ENCODE measurements at regions not wholly inside any gene's neighbourhood (a gene's known extent, or its start where the extent isn't known, plus 50 kb on each side); places are given as distances from the start of the nearest gene placed in this dataset.

DNA sequence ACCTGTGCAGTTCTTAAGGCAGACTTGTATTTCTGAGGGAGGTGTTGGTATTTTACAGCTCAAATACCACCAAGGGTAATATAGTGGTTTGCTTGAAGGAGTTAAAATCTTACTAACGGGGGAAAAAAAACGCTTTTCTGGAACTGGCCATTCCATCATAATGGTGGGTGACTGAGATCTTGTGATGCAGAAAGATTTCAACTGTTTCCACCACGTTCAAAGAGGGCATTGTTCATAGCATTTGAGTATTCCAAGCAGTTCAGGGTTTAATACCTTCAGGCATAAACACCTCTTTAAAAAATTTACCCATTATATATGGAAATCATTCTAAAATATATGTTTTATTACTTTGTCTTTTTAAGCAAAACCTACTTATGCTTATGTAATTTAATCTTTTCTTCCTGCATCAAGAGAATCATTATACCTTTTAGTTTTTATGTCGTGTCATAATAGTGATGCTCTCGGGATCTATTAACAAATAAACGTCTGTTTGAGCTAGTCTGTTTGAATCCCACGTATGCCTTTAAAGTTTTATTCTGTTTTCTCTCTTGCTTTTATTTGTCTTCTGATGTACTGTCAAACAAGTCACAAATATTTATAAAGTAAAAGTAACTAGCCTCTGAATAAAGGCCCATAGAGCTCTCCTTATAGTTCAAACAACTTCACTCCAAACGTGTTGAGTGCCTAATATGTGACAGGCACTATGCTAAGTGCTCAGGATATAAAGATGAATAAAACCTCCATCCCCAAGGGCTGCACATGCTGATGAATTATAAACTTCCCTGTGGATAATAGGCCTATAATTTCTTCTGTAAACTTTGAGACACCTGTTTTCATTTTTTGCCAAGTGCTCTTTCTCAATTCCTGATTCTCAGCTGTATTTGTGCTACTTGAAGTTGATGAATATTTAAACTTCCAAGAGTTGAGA, 298.8 kb upstream of the FERMT1 start:
- H3K79me2 ChIP-seq (ENCODE audit: insufficient read depth, low read length) = no peaks in the 10 kb centered on the region
- H3K9me3 ChIP-seq (replicated peaks in 1 of 2; ENCODE audit: control insufficient read depth in 1 of 2, insufficient read depth in 1 of 2, low read length in 2 of 2) = no peaks in the 10 kb centered on the region
- no peaks in the 10 kb centered on the region for H3K36me3 ChIP-seq (replicated peaks in 1 of 2; ENCODE audit: control insufficient read depth in 1 of 2, insufficient read depth in 2 of 2, low read length in 2 of 2)
- intact Hi-C loops (cut with micrococcal nuclease) = no loop called here
- H3K9ac ChIP-seq (ENCODE audit: insufficient read depth, low read length, poor library complexity, severe bottlenecking) = no peak overlapping the region
- DNase-seq = no peak
- TF ChIP-seq, protein P1, sequence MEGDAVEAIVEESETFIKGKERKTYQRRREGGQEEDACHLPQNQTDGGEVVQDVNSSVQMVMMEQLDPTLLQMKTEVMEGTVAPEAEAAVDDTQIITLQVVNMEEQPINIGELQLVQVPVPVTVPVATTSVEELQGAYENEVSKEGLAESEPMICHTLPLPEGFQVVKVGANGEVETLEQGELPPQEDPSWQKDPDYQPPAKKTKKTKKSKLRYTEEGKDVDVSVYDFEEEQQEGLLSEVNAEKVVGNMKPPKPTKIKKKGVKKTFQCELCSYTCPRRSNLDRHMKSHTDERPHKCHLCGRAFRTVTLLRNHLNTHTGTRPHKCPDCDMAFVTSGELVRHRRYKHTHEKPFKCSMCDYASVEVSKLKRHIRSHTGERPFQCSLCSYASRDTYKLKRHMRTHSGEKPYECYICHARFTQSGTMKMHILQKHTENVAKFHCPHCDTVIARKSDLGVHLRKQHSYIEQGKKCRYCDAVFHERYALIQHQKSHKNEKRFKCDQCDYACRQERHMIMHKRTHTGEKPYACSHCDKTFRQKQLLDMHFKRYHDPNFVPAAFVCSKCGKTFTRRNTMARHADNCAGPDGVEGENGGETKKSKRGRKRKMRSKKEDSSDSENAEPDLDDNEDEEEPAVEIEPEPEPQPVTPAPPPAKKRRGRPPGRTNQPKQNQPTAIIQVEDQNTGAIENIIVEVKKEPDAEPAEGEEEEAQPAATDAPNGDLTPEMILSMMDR (IDR thresholded peaks at IDR 0.05) = no peak
- no peaks in the 10 kb centered on the region for H4K20me1 ChIP-seq (ENCODE audit: insufficient read depth, low read length)
- H3K27me3 ChIP-seq (ENCODE audit: control insufficient read depth in 2 of 2, insufficient read depth in 2 of 2, low read length in 2 of 2) = no peaks in the 10 kb centered on the region
- 40% methylated on average over 1 of the region's 8 CpGs for WGBS (ENCODE audit: insufficient coverage)
- no peak overlapping the region for H3K4me2 ChIP-seq (replicated peaks; ENCODE audit: extremely low read depth, low read length, poor library complexity, severe bottlenecking)
- no peak overlapping the region for H3K4me3 Mint-ChIP-seq
- no peak overlapping the region for H3K27ac ChIP-seq (ENCODE audit: low read depth in 1 of 2, low read length in 2 of 2)
- no peak overlapping the region for H3K4me3 ChIP-seq (replicated peaks in 1 of 3; ENCODE audit: low read depth in 2 of 3, low read length in 3 of 3)
- H3K27me3 Mint-ChIP-seq (ENCODE audit: low read depth in 3 of 3) = peaks cover 2 to 7% (median 3%) of the 10 kb centered on the region in 3 donors
- peaks cover 1% of the 10 kb centered on the region for H3K4me1 Mint-ChIP-seq
- no peak overlapping the region for H3K27ac Mint-ChIP-seq
- H2AFZ ChIP-seq (ENCODE audit: insufficient read depth, low read depth, low read length, poor library complexity, severe bottlenecking) = no peak overlapping the region
- peaks cover 0 to under 1% of the 10 kb centered on the region in 2 donors for H3K4me1 ChIP-seq (ENCODE audit: control insufficient read depth in 1 of 2, insufficient read depth in 2 of 2, low read length in 2 of 2)
- no peaks in the 10 kb centered on the region for H3K36me3 Mint-ChIP-seq
- H3K9me3 Mint-ChIP-seq = peaks cover 0 to 1% (median 0%) of the 10 kb centered on the region in 7 donors

DNA sequence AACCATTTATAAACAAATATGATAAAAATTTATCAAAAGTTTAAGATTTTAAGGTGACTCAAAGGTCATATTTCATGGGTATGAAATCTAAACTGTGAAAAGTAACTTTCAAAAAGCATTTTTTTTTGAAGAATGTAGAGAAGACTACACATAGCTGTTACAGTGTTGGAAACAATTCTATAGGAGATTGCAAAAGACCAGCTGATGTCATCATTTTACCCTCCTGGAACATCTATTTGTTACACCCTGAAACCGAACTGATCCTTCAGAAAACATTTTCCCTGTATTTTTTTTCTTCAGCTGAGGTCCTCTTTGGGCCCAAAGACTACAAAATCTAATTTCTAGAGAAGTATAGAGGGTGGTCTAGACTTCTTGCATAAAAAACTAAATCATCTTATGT, 297.5 kb upstream of the FERMT1 start:
- H3K9me3 ChIP-seq (replicated peaks in 1 of 2; ENCODE audit: control insufficient read depth in 1 of 2, insufficient read depth in 1 of 2, low read length in 2 of 2) = no peaks in the 10 kb centered on the region
- Mint-ChIP-seq H3K9me3 (peaks cover 0 to 2% (median 0%) of the 10 kb centered on the region in 7 donors), H3K27me3 (ENCODE audit: low read depth in 3 of 3) (peaks cover 2 to 6% (median 3%) of the 10 kb centered on the region in 3 donors), H3K27ac (no peak overlapping the region), H3K4me3 (no peak overlapping the region), H3K4me1 (no peaks in the 10 kb centered on the region), H3K36me3 (no peaks in the 10 kb centered on the region)
- H3K79me2 ChIP-seq (ENCODE audit: insufficient read depth, low read length) = no peaks in the 10 kb centered on the region
- H3K9ac ChIP-seq (ENCODE audit: insufficient read depth, low read length, poor library complexity, severe bottlenecking) = no peak overlapping the region
- H4K20me1 ChIP-seq (ENCODE audit: insufficient read depth, low read length) = no peaks in the 10 kb centered on the region
- no CpG with 5 or more reads among the region's 1 CpG for WGBS (ENCODE audit: insufficient coverage)
- no peak overlapping the region for H3K27ac ChIP-seq (ENCODE audit: low read depth in 1 of 2, low read length in 2 of 2)
- no peak for DNase-seq
- H3K36me3 ChIP-seq (replicated peaks in 1 of 2; ENCODE audit: control insufficient read depth in 1 of 2, insufficient read depth in 2 of 2, low read length in 2 of 2) = no peaks in the 10 kb centered on the region
- H3K4me1 ChIP-seq (ENCODE audit: control insufficient read depth in 1 of 2, insufficient read depth in 2 of 2, low read length in 2 of 2) = no peaks in the 10 kb centered on the region
- no peak overlapping the region for H3K4me2 ChIP-seq (replicated peaks; ENCODE audit: extremely low read depth, low read length, poor library complexity, severe bottlenecking)
- intact Hi-C loops (cut with micrococcal nuclease) = no loop called here
- TF ChIP-seq, protein P1 (IDR thresholded peaks at IDR 0.05) = no peak
- H2AFZ ChIP-seq (ENCODE audit: insufficient read depth, low read depth, low read length, poor library complexity, severe bottlenecking) = no peak overlapping the region
- no peak overlapping the region for H3K4me3 ChIP-seq (replicated peaks in 1 of 3; ENCODE audit: low read depth in 2 of 3, low read length in 3 of 3)
- H3K27me3 ChIP-seq (ENCODE audit: control insufficient read depth in 2 of 2, insufficient read depth in 2 of 2, low read length in 2 of 2) = no peaks in the 10 kb centered on the region

Measured in CD14-positive monocyte (primary cell).